Cardiac muscle cell (in vitro differentiated cells and primary cell): ENCODE measurements at regions not wholly inside any gene's neighbourhood (a gene's known extent, or its start where the extent isn't known, plus 50 kb on each side); places are given as distances from the start of the nearest gene placed in this dataset.
"Not testable (repeated sequence)": the region's sequence is repeated elsewhere in the genome, so short reads cannot be mapped to it uniquely, and the experiment has no call there.

Source experiments
- DNase-seq, 2 donors: peaks; one replicate each; pipeline versions ENCODE4 v3.0.0 to v3.0.0-alpha.2; 2010 to 2017; ENCODE audit warnings: low read depth in 1 of 2, low spot score in 1 of 2
- H3K27ac ChIP-seq: fragments of 200-600 bp; sonication (generic); 2 replicates; pipeline ENCODE4 v1.5.1; 2016
- H3K27me3 ChIP-seq: fragments of 200-600 bp; sonication (generic); 2 replicates; pipeline ENCODE4 v1.6.0; 2016; ENCODE audit warnings: control low read depth
- H3K36me3 ChIP-seq: fragments of 200-600 bp; sonication (generic); 2 replicates; pipeline ENCODE4 v1.5.1; 2016; ENCODE audit warnings: control low read depth
- H3K4me1 ChIP-seq: fragments of 200-600 bp; sonication (generic); 2 replicates; pipeline ENCODE4 v1.8.1; 2017; ENCODE audit warnings: low read depth, mild to moderate bottlenecking, mixed run types
- H3K4me3 ChIP-seq: fragments of 200-600 bp; sonication (generic); 2 replicates; pipeline ENCODE4 v1.5.1; 2016; ENCODE audit warnings: mild to moderate bottlenecking
- H3K9me3 ChIP-seq: fragments of 200-600 bp; sonication (generic); 2 replicates; pipeline ENCODE4 v1.5.1; 2017; ENCODE audit warnings: low read depth, mild to moderate bottlenecking, control low read depth
- TF ChIP-seq, protein P1 (sequence below): IDR thresholded peaks from 2 replicates; pipeline ENCODE4 v1.5.1; 2012; ENCODE audit warnings: low read depth, mild to moderate bottlenecking, low read length

DNA sequence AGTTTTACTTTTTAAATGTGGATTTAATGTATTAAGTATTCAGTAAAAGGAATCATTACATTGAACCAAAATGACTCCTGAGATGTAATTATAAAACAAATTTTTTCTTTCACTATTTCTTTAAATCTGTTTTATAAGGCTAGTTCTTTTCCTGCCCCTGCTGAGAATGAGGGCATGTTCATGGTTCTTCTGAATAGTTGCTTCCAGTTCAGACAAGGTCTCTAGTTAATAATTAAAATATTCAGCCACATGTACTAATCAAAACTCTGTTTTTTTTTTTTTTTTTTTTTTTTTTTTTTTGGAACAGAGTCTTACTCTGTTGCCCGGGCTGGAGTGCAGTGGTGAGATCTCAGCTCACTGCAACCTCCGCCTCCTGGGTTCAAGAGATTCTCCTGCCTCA lies 321.2 kb downstream of the DNAJB9 start:
- no peak for DNase-seq
- TF ChIP-seq, protein P1, sequence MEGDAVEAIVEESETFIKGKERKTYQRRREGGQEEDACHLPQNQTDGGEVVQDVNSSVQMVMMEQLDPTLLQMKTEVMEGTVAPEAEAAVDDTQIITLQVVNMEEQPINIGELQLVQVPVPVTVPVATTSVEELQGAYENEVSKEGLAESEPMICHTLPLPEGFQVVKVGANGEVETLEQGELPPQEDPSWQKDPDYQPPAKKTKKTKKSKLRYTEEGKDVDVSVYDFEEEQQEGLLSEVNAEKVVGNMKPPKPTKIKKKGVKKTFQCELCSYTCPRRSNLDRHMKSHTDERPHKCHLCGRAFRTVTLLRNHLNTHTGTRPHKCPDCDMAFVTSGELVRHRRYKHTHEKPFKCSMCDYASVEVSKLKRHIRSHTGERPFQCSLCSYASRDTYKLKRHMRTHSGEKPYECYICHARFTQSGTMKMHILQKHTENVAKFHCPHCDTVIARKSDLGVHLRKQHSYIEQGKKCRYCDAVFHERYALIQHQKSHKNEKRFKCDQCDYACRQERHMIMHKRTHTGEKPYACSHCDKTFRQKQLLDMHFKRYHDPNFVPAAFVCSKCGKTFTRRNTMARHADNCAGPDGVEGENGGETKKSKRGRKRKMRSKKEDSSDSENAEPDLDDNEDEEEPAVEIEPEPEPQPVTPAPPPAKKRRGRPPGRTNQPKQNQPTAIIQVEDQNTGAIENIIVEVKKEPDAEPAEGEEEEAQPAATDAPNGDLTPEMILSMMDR, result no peak
- H3K4me1 ChIP-seq, result no peaks in the 10 kb centered on the region
- H3K4me3 ChIP-seq, result no peak overlapping the region
- H3K27ac ChIP-seq, result no peak overlapping the region
- no peaks in the 10 kb centered on the region for H3K27me3 ChIP-seq
- H3K9me3 ChIP-seq, result no peaks in the 10 kb centered on the region
- no peaks in the 10 kb centered on the region for H3K36me3 ChIP-seq

DNA sequence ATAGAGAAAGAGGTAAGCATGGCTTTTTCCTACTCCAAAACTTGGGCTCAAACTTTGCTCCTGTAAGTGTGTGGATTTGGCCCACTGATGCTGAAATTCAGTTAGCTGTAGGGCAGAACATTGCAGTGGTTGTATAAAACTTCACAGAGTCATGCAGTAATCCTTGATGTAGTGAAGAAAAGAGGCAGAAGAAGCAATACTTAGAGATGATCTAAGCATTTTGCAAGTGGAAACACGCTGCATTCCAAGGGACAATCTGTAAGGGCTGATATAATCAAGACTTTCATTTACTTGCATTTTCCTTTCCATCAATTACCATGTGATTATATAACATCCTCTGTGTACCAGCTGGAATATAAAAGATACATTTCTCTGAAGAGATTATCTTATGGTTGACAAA lies 338.8 kb downstream of the DNAJB9 start:
- TF ChIP-seq, protein P1, result no peak
- DNase-seq, result no peak
- Histone ChIP-seq H3K4me3 (no peak overlapping the region), H3K4me1 (no peaks in the 10 kb centered on the region), H3K9me3 (no peaks in the 10 kb centered on the region), H3K27ac (no peak overlapping the region), H3K27me3 (no peaks in the 10 kb centered on the region), H3K36me3 (no peaks in the 10 kb centered on the region)

DNA sequence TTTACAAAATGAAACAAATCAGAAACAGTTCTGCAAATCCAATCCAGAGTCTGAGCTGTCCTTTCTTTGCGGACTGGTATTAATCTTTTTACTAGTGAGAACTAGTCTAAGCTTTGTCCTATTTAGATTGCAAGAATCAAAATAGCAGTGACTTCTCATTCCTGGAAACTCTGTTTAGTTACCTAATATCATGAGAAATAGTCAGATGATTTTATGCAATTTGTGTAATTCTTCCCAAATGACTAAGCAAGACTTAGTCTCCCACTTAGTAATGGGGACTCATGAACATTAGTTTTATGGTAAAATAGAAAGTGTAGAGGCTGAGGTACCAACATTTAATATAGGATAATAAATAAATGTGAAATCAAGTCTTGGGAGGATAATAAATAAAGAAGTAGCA lies 341.3 kb downstream of the DNAJB9 start:
- Histone ChIP-seq H3K4me1 (no peaks in the 10 kb centered on the region), H3K9me3 (no peaks in the 10 kb centered on the region), H3K4me3 (no peak overlapping the region), H3K27me3 (no peaks in the 10 kb centered on the region), H3K27ac (no peak overlapping the region), H3K36me3 (no peaks in the 10 kb centered on the region)
- no peak for DNase-seq
- TF ChIP-seq, protein P1, result no peak

DNA sequence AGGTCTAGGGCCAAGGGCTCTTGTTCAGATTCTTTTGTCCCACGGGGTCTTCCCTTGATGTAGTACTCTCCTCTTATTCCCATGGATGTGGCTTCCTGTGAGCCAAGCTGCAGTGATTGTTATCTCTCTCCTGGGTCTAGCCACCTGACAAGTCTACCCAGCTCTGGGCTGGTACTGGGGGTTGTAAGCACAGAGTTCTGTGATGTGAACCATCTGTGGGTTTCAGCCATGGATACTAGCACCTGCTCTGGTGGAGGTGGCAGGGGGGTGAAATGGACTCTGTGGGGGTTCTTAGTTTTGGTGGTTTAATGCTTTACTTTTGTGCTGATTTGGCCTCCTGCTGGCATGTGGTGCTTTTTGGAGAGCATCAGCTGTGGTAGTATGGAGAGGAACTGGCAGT lies 350.8 kb downstream of the DNAJB9 start:
- H3K9me3 ChIP-seq, result no peaks in the 10 kb centered on the region
- H3K27ac ChIP-seq, result no peak overlapping the region
- no peaks in the 10 kb centered on the region for H3K27me3 ChIP-seq
- no peak overlapping the region for H3K4me3 ChIP-seq
- H3K36me3 ChIP-seq, result no peaks in the 10 kb centered on the region
- H3K4me1 ChIP-seq, result no peaks in the 10 kb centered on the region
- no peak for DNase-seq
- TF ChIP-seq, protein P1, result no peak

DNA sequence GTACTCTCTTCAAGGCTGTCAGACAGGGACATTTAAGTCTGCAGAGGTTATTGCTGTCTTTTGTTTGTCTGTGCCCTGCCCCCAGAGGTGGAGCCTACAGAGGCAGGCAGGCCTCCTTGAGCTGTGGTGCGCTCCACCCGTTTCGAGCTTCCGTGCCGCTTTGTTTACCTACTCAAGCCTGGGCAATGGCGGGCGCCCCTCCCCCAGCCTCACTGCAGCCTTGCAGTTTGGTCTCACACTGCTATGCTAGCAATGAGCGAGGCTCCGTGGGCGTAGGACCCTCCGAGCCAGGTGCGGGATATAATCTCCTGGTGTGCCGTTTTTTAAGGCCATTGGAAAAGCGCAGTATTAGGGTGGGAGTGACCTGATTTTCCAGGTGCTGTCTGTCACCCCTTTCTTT lies 373.4 kb downstream of the DNAJB9 start:
- not testable (repeated sequence) for H3K4me1 ChIP-seq, H3K27ac ChIP-seq, H3K9me3 ChIP-seq, DNase-seq, H3K27me3 ChIP-seq, H3K36me3 ChIP-seq, H3K4me3 ChIP-seq

DNA sequence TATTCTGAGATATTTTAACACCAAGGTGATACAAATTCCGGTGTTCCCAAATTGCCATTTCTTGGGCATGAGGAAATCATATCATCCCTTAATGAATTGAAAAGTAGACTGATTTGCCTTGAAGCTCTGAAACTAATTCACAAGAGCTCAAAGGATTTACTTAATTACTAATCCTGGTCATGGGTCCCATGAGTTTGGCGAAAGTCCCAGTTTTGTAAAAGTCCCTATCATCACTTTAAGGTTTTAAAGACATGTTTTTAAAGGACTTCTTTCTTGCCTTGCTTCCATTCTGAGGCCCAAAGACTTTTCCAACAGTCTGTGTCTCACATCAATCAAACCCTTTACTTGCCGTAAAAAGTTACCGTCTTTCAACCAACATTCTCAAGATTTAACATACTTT lies 377.9 kb downstream of the DNAJB9 start:
- H3K4me3 ChIP-seq, result no peak overlapping the region
- no peaks in the 10 kb centered on the region for H3K4me1 ChIP-seq
- H3K9me3 ChIP-seq, result no peaks in the 10 kb centered on the region
- H3K27me3 ChIP-seq, result no peaks in the 10 kb centered on the region
- TF ChIP-seq, protein P1, result no peak
- DNase-seq, result no peak
- no peak overlapping the region for H3K27ac ChIP-seq
- H3K36me3 ChIP-seq, result no peaks in the 10 kb centered on the region
